Astrocyte of the spinal cord (primary cell): ENCODE measurements at regions not wholly inside any gene's neighbourhood (a gene's known extent, or its start where the extent isn't known, plus 50 kb on each side); places are given as distances from the start of the nearest gene placed in this dataset.

Experiments
- DNase-seq: peaks from one replicate; pipeline ENCODE4 v3.0.0; 2011; ENCODE audit warnings: low read depth, low spot score
- H3K4me3 ChIP-seq: 2 replicates; pipeline ENCODE4 v1.5.1; 2011; ENCODE audit warnings: low read depth, mild to moderate bottlenecking, low read length, moderate library complexity
- in situ Hi-C: cut with HindIII; loops from 2 replicates; pipeline ENCODE4 v1.10.0; 2017; ENCODE audit warnings: low sequenced_read_pairs
- TF ChIP-seq, protein P1 (sequence below): IDR thresholded peaks from 2 replicates; pipeline ENCODE4 v1.5.1; 2012; ENCODE audit warnings: low read depth, mild to moderate bottlenecking, low read length, inconsistent platforms

- TF ChIP-seq, protein P1, sequence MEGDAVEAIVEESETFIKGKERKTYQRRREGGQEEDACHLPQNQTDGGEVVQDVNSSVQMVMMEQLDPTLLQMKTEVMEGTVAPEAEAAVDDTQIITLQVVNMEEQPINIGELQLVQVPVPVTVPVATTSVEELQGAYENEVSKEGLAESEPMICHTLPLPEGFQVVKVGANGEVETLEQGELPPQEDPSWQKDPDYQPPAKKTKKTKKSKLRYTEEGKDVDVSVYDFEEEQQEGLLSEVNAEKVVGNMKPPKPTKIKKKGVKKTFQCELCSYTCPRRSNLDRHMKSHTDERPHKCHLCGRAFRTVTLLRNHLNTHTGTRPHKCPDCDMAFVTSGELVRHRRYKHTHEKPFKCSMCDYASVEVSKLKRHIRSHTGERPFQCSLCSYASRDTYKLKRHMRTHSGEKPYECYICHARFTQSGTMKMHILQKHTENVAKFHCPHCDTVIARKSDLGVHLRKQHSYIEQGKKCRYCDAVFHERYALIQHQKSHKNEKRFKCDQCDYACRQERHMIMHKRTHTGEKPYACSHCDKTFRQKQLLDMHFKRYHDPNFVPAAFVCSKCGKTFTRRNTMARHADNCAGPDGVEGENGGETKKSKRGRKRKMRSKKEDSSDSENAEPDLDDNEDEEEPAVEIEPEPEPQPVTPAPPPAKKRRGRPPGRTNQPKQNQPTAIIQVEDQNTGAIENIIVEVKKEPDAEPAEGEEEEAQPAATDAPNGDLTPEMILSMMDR: no peak
- DNase-seq: no peak
- in situ Hi-C loops: no loop called here
- H3K4me3 ChIP-seq: no peak overlapping the region
Measured at GRCh38 chr2:41502752-41503151, 545.1 kb upstream of the PKDCC start.

DNA sequence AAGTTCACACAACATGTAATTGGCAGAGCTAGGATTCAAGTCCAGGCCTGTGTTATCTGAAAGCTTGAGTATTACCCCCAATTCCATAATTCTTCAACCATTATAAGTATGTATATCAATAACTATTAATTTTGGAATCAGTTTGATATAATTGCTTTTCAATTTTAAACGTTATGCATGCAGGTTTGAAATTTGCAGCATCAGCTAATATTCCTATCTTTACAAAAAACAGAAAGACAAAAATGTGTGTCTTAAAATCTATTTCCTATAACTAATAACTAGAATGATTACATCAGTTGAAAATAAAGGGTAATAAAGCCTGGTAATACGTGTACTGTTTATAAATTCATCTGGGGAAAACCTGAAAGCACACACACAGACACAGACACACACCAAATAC is 543.3 kb upstream of the PKDCC start:
- no peak overlapping the region for H3K4me3 ChIP-seq
- in situ Hi-C loops: no loop called here
- no peak for DNase-seq
- TF ChIP-seq, protein P1: no peak

- in situ Hi-C loops: no loop called here
- H3K4me3 ChIP-seq: no peak overlapping the region
- DNase-seq: no peak
- TF ChIP-seq, protein P1: no peak
Measured at GRCh38 chr2:41510108-41510507, 537.7 kb upstream of the PKDCC start.

DNA sequence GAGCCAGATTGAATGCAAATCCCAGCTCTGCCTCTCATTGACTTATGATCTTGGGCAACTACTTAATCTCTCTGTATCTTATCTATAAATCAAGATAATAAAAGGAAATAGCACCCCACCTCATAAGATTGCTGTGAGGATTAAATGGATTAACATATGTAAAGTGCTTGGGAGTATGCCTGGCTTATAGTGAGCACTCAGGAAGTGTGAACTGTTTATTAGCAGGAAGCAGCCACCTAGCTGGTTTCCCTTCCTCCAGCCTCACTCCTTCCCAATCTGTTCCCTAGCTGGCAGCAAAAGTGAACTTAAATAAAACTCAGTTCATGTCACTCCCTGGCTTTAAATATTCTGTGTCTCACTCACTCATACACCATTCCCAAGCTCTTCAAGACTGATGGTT is 526.6 kb upstream of the PKDCC start:
- TF ChIP-seq, protein P1: no peak
- no peak overlapping the region for H3K4me3 ChIP-seq
- DNase-seq: no peak
- in situ Hi-C loops: no loop called here

DNA sequence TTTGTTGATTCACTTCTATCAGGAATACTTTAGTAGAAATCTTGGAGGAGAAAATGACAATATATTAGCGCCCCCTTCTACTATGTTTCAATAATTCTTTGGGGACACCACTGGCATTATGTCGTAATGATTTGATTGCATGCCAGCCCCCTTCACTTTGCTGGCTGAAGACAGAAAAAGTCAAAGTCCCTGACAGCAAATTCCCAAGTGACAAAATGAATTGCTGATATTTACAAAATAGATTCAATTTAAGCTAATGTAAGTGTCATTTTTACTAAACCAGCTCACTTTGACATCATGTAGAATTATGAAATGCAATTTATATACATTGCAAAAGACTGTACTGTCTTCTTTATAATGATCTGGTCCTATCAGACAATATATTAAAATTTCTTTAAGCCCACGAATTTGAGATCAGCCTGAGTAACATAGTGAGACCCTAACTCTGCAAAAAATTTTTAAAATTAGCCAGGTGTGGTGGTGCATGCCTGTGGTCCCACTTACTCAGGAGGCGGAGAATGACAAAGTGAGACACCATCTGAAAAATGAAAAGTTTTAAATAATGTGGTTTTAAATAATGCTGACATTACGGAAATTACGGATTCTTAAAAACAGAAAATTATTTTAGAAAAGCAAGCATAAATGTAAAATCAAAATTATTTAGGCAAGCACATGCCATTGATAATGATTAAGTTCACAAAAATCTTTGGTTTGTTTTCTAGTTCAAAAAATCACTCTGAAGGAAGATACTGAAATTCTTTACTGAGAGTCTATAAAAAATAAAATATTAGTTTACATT is 520.1 kb upstream of the PKDCC start:
- in situ Hi-C loops: no loop called here
- TF ChIP-seq, protein P1: no peak
- no peak overlapping the region for H3K4me3 ChIP-seq
- no peak for DNase-seq

GRCh38 chr2:41535575-41535974 is 512.2 kb upstream of the PKDCC start:
- TF ChIP-seq, protein P1: no peak
- H3K4me3 ChIP-seq: no peak overlapping the region
- no peak for DNase-seq
- in situ Hi-C loops: no loop called here
